HG03342 (cell line): ENCODE measurements at regions not wholly inside any gene's neighbourhood (a gene's known extent, or its start where the extent isn't known, plus 50 kb on each side); places are given as distances from the start of the nearest gene placed in this dataset.

ENCODE experiments used
- ATAC-seq: cut with Tn5 transposase; IDR thresholded peaks from one replicate; pipeline ENCODE4 v1.9.1; 2021; ENCODE audit warnings: mild to moderate bottlenecking, moderate library complexity; ENCODE audit not compliant: unreplicated experiment

- ATAC-seq: no peak
These were observed 89.1 kb upstream of the E2F3 start for GRCh38 chr6:20312606-20313005.

DNA sequence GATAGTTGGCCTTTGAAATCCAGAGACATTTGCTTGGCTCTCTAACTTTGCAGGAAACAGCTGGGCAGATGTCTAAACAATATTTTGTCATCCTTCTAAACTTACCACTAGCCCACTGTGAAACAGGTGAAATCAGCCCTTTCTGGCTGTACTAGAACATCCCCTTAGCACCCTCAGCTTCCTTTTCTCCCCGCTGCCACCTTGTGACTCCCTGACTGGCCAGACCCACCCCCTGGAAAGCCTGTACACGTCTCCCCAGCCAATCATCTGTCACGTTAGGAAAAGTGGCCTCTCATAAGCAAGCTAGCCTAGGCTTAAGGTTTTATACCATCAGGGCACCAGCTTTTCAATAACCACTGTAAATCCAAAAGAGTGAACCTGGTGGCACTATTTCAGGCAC lies 88.6 kb upstream of the E2F3 start:
- ATAC-seq: no peak

GRCh38 chr6:20313960-20314530 lies 87.6 kb upstream of the E2F3 start:
- no peak for ATAC-seq

GRCh38 chr6:20314866-20315845 lies 86.5 kb upstream of the E2F3 start:
- ATAC-seq: no peak

- no peak for ATAC-seq
These were observed 84.2 kb upstream of the E2F3 start for GRCh38 chr6:20317430-20317829.

DNA sequence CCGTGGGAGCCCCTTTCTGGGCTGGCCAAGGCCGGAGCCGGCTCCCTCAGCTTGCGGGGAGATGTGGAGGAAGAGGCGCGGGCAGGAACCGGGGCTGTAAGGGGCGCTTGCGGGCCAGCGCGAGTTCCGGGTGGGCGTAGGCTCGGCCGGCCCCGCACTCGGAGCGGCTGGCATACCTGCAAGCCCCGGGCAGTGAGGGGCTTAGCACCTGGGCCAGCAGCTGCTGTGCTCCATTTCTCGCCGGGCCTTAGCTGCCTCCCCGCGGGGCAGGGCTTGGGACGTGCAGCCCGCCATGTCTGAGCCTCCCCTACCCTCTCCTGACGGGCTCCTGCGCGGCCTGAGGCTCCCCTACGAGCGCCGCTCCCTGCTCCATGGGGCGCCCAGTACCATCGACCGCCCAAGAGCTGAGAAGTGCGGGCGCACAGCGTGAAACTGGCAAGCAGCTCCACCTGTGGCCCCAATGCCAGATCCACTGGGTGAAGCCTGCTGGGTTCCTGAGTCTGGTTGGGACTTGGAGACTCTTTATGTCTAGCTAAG lies 82.8 kb upstream of the E2F3 start:
- no peak for ATAC-seq

GRCh38 chr6:20319520-20320357 lies 81.9 kb upstream of the E2F3 start:
- peak; percentile 99 for ATAC-seq

DNA sequence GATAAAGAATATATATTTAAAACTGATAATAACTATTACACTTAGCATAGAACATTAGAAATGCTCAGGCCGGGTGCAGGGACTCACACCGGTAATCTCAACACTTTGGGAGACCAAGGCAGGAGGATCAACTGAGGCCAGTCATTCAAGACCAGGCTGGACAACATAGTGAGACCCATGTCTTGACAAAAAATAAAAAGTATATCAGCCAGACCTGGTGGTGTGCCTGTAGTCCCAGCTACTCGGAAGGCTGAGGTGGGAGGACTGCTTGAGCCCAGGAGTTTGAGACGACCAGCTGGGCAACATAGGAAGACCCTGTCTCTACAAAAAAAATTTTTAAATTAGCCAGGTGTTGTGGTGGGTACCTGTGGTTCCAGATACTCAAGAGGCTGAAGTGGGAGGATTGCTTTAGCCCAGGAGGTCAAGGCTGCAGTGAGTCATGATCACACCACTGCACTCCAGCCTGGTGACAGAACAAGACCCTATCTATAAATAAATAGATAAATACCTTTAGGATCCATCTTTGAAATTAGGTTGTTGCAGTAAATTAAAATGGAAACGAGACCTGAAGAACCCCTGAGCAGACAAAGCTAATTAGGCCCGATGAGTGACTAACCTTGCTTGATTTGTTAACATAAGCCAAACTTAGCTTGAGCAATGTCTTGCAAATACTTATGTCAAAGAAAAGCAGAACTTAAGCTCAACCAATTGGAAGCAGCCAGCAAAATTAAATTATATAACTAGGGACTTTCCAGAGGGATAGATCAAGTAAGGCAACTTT lies 75.8 kb upstream of the E2F3 start:
- no peak for ATAC-seq

- ATAC-seq: no peak
These were observed 75.3 kb upstream of the E2F3 start for GRCh38 chr6:20326422-20326728.

- no peak for ATAC-seq
These were observed 74.5 kb upstream of the E2F3 start for GRCh38 chr6:20327141-20327540.

DNA sequence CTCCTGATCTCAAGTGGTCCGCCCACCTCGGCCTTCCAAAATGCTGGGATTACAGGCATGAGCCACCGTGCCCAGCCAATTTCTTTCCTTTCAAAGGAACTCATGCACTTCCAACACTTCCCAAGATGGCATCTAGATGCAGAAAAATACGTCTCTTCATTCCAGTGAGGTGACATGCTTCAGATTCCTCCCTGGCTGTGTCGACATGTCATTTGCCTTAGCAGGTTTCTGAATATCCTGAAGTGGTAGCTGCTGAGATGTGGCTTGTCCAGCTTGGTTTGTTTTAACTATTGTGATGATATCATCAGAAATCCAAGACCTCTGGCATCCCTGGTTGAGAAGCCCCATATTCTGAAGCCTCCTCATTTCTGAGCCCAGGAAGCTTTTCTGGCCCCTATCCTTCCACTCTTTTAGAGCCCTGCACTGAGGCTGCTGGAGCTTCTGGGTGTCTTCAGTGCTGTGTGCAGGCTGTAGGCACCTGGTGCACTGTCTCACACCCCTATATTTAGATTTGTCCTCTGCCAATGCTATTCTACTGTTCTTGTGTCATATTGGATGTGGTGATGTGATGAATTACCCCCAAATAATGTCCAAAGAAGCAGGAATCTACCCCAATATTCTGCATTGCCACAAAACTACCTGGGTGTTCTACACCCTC lies 73.3 kb upstream of the E2F3 start:
- no peak for ATAC-seq

GRCh38 chr6:20328924-20329300 lies 72.8 kb upstream of the E2F3 start:
- no peak for ATAC-seq

GRCh38 chr6:20331042-20331441 lies 70.6 kb upstream of the E2F3 start:
- no peak for ATAC-seq

GRCh38 chr6:20331625-20332024 lies 70.1 kb upstream of the E2F3 start:
- ATAC-seq: no peak

- ATAC-seq: no peak
These were observed 69.2 kb upstream of the E2F3 start for GRCh38 chr6:20332441-20333006.

DNA sequence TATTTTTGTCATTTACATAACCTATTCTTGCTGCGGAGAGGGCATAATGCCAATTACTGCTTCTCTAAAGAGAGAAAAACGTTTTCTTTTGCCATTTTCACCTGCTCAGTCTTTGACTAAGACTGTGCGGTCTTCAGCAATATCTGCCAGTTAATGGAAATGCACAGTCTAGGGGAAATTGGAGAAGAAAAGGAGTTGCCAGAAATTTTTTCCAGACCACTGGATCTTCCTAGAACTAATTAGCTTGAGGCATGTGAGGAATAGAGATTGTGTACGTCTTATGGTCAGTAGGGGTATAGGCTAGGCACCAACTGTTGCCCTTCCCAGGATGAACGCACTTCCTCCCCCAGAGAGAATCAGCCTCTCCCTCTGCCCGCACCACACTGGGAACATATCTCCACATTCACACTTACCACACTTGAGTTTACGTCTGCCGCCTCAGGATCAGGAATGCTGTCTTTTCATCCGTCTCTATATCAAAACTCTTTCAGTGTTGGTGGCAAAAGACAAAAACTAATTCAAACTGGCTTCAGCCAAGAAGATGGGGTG lies 67.9 kb upstream of the E2F3 start:
- no peak for ATAC-seq

GRCh38 chr6:20334334-20334733 lies 67.3 kb upstream of the E2F3 start:
- ATAC-seq: no peak

- ATAC-seq: no peak
These were observed 66.7 kb upstream of the E2F3 start for GRCh38 chr6:20334962-20335361.

DNA sequence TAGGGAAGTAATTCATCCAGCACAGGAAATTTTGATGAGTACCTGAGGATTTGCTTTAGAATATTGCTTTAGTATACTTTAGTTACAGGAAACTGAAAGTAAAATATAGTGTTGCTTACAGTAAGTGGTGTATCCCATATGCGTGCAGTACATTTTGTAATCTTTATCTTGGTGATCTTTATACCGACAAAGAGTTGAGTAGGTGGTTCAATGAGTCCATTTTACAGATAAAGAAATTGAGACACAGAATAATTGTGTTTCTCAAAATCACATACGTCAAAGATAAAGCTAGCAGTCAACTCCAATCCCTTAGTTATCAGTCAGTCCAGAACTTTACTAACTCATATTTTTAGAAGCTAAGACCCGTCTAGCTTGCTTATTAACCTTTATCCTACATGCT lies 65.8 kb upstream of the E2F3 start:
- ATAC-seq: no peak

GRCh38 chr6:20338156-20338555 lies 63.5 kb upstream of the E2F3 start:
- ATAC-seq: no peak
